ENCODE measurements at regions not wholly inside any gene's neighbourhood (a gene's known extent, or its start where the extent isn't known, plus 50 kb on each side); places are given as distances from the start of the nearest gene placed in this dataset.

GRCh38 chr3:40923143-40923542 is 276.2 kb upstream of the CTNNB1 start:
- Histone ChIP-seq H3K4me2 (ENCODE audit: low read length) (no peak overlapping the region), H3K27ac (no peak overlapping the region), H3K9me3 (ENCODE audit: control insufficient read depth, low read length) (no peaks in the 10 kb centered on the region), H3K36me3 (ENCODE audit: control insufficient read depth, insufficient read depth, low read length) (no peaks in the 10 kb centered on the region), H2AFZ (no peak overlapping the region), H3K79me2 (no peaks in the 10 kb centered on the region), H3K4me3 (ENCODE audit: low read depth, low read length) (no peak overlapping the region), H3K4me1 (no peaks in the 10 kb centered on the region), H3K27me3 (ENCODE audit: control insufficient read depth, insufficient read depth, low read length) (no peaks in the 10 kb centered on the region), H3K9ac (no peak overlapping the region)
- no peak for TF ChIP-seq CTCF (IDR thresholded peaks at IDR 0.05)

- Histone ChIP-seq H3K79me2 (no peaks in the 10 kb centered on the region), H2AFZ (no peak overlapping the region), H3K4me2 (ENCODE audit: low read length) (no peak overlapping the region), H3K9me3 (ENCODE audit: control insufficient read depth, low read length) (no peaks in the 10 kb centered on the region), H3K9ac (no peak overlapping the region), H3K27ac (no peak overlapping the region), H3K36me3 (ENCODE audit: control insufficient read depth, insufficient read depth, low read length) (no peaks in the 10 kb centered on the region), H3K27me3 (ENCODE audit: control insufficient read depth, insufficient read depth, low read length) (no peaks in the 10 kb centered on the region), H3K4me3 (ENCODE audit: low read depth, low read length) (no peak overlapping the region), H3K4me1 (no peaks in the 10 kb centered on the region)
- no peak for TF ChIP-seq CTCF (IDR thresholded peaks at IDR 0.05)
These were observed 275.7 kb upstream of the CTNNB1 start for GRCh38 chr3:40923651-40924050.

GRCh38 chr3:40924559-40925141 is 274.7 kb upstream of the CTNNB1 start:
- Histone ChIP-seq H3K27ac (no peak overlapping the region), H3K9ac (no peak overlapping the region), H3K27me3 (ENCODE audit: control insufficient read depth, insufficient read depth, low read length) (no peaks in the 10 kb centered on the region), H3K9me3 (ENCODE audit: control insufficient read depth, low read length) (no peaks in the 10 kb centered on the region), H3K4me3 (ENCODE audit: low read depth, low read length) (no peak overlapping the region), H3K4me2 (ENCODE audit: low read length) (no peak overlapping the region), H3K79me2 (no peaks in the 10 kb centered on the region), H2AFZ (no peak overlapping the region), H3K36me3 (ENCODE audit: control insufficient read depth, insufficient read depth, low read length) (no peaks in the 10 kb centered on the region), H3K4me1 (no peaks in the 10 kb centered on the region)
- TF ChIP-seq CTCF (IDR thresholded peaks at IDR 0.05): no peak

- no peaks in the 10 kb centered on the region for H3K36me3 ChIP-seq (ENCODE audit: control insufficient read depth, insufficient read depth, low read length)
- TF ChIP-seq CTCF (IDR thresholded peaks at IDR 0.05): no peak
- H3K27me3 ChIP-seq (ENCODE audit: control insufficient read depth, insufficient read depth, low read length): no peaks in the 10 kb centered on the region
- no peaks in the 10 kb centered on the region for H3K9me3 ChIP-seq (ENCODE audit: control insufficient read depth, low read length)
- no peak overlapping the region for H3K4me2 ChIP-seq (ENCODE audit: low read length)
- H3K79me2 ChIP-seq: no peaks in the 10 kb centered on the region
- H3K9ac ChIP-seq: no peak overlapping the region
- no peak overlapping the region for H3K4me3 ChIP-seq (ENCODE audit: low read depth, low read length)
- H3K27ac ChIP-seq: no peak overlapping the region
- H3K4me1 ChIP-seq: no peaks in the 10 kb centered on the region
- no peak overlapping the region for H2AFZ ChIP-seq
These were observed 274.1 kb upstream of the CTNNB1 start for GRCh38 chr3:40925231-40925630.

- Histone ChIP-seq H3K4me1 (no peaks in the 10 kb centered on the region), H3K36me3 (ENCODE audit: control insufficient read depth, insufficient read depth, low read length) (no peaks in the 10 kb centered on the region), H3K4me3 (ENCODE audit: low read depth, low read length) (no peak overlapping the region), H3K9ac (no peak overlapping the region), H3K79me2 (no peaks in the 10 kb centered on the region), H2AFZ (no peak overlapping the region), H3K27me3 (ENCODE audit: control insufficient read depth, insufficient read depth, low read length) (no peaks in the 10 kb centered on the region), H3K4me2 (ENCODE audit: low read length) (no peak overlapping the region), H3K9me3 (ENCODE audit: control insufficient read depth, low read length) (no peaks in the 10 kb centered on the region), H3K27ac (no peak overlapping the region)
- TF ChIP-seq CTCF (IDR thresholded peaks at IDR 0.05): no peak
These were observed 269.2 kb upstream of the CTNNB1 start for GRCh38 chr3:40930131-40930538.
